ENCODE measurements at regions not wholly inside any gene's neighbourhood (a gene's known extent, or its start where the extent isn't known, plus 50 kb on each side); places are given as distances from the start of the nearest gene placed in this dataset.
A peak's percentile ranks its signal among the peaks of the same experiment; 100 is the strongest.

DNA sequence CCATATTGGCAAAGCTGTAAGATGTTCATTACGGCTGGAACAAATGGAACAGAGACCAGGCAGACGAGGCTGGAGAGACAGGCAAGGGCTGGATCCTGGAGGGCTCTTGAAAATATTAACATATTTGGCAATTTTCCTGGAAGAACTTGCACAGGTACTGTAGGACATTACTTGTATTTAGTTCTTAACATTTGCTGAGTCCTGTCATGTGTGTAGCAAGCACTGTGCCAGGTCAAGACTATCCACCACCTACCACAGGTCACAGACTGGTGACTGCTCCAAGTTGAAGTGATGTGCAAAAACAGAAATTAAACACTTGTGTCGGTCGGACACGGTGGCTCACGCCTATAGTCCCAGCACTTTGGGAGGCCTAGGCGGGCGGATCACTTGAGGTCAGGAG, 58.7 kb upstream of the TNRC6B start:
- TF ChIP-seq, protein P1, sequence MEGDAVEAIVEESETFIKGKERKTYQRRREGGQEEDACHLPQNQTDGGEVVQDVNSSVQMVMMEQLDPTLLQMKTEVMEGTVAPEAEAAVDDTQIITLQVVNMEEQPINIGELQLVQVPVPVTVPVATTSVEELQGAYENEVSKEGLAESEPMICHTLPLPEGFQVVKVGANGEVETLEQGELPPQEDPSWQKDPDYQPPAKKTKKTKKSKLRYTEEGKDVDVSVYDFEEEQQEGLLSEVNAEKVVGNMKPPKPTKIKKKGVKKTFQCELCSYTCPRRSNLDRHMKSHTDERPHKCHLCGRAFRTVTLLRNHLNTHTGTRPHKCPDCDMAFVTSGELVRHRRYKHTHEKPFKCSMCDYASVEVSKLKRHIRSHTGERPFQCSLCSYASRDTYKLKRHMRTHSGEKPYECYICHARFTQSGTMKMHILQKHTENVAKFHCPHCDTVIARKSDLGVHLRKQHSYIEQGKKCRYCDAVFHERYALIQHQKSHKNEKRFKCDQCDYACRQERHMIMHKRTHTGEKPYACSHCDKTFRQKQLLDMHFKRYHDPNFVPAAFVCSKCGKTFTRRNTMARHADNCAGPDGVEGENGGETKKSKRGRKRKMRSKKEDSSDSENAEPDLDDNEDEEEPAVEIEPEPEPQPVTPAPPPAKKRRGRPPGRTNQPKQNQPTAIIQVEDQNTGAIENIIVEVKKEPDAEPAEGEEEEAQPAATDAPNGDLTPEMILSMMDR (IDR thresholded peaks at IDR 0.05) = no peak
- Histone ChIP-seq H3K27me3 (no peaks in the 10 kb centered on the region), H3K4me1 (peaks cover 9% of the 10 kb centered on the region), H3K9me3 (no peaks in the 10 kb centered on the region), H3K4me3 (no peak overlapping the region), H3K27ac (no peak overlapping the region), H3K36me3 (no peaks in the 10 kb centered on the region)
- intact Hi-C loops (cut with DNase I) = no loop called here
- peak; percentile 90 for ATAC-seq
- no peak for DNase-seq

DNA sequence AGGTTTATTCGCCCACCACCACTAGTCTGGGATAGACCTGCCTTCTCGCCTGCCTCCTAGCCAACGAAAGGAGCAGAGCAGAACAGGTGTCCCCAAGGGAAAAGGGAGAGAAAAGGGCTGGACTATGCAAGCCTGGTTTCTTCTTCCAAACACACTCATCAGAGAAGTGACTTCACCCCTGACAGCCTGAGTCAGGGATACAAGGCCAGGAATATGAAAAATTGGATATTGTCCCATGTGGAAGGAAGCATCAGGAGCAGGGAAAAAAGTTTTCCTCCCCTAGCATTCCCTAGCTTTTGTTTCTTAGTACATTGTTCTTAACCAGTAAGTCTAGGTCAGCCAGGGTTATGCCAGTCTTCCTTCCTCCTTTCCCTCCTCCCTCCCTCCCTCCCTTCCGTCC, 56.9 kb upstream of the TNRC6B start:
- Histone ChIP-seq H3K27ac (no peak overlapping the region), H3K4me1 (peaks cover 7% of the 10 kb centered on the region), H3K9me3 (no peaks in the 10 kb centered on the region), H3K27me3 (no peaks in the 10 kb centered on the region), H3K4me3 (no peak overlapping the region), H3K36me3 (peaks cover 1% of the 10 kb centered on the region)
- ATAC-seq (no peak), DNase-seq (no peak)
- TF ChIP-seq, protein P1 (IDR thresholded peaks at IDR 0.05) = no peak
- intact Hi-C loops (cut with DNase I) = no loop called here

DNA sequence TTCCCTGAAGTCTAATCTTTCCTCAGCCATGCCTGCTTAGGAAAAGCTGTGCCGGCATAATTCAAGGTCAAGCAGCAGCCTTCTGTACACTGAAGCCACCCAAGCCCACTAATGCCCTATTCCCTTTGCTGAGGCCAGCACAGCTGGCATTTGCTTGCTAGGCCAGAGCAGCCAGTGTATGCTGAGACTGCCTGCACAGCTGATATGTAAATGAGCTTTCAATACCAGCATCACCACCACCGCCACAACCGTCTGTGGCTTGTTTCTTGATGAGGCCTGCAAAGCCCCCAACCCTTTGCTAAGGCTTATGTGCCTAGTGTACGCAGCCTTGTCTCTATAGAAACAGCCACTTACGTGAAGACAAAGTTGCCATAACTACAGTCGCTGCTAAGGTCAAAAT, 56.3 kb upstream of the TNRC6B start:
- no peaks in the 10 kb centered on the region for H3K27me3 ChIP-seq
- TF ChIP-seq, protein P1 (IDR thresholded peaks at IDR 0.05) = no peak
- peaks cover 7% of the 10 kb centered on the region for H3K36me3 ChIP-seq
- intact Hi-C loops (cut with DNase I) = no loop called here
- DNase-seq (no peak), ATAC-seq (no peak)
- H3K4me3 ChIP-seq = no peak overlapping the region
- peaks cover under 1% of the 10 kb centered on the region for H3K4me1 ChIP-seq
- H3K27ac ChIP-seq = no peak overlapping the region
- H3K9me3 ChIP-seq = no peaks in the 10 kb centered on the region

DNA sequence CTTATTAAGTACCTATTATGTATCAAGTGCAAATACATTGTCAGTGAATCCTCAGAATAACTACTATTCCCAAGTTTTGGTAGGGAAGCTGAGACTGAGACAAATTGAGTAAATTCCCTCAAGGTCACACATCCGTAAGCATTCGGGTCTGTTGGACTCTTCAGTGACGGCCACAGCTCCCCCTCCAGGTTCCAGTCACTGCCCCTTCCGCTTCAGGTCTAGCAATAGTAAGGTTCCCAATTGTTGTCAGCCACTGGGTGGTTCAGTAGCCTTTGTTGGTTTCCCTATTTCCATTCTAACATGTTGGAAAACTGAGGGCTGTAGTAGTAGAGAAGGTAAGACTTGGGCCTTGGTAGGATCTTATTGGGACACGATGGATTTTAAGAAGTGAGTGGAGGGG, 54.9 kb upstream of the TNRC6B start:
- H3K4me1 ChIP-seq = no peaks in the 10 kb centered on the region
- ATAC-seq (no peak), DNase-seq (no peak)
- no peak overlapping the region for H3K27ac ChIP-seq
- H3K4me3 ChIP-seq = no peak overlapping the region
- TF ChIP-seq, protein P1 (IDR thresholded peaks at IDR 0.05) = no peak
- intact Hi-C loops (cut with DNase I) = no loop called here
- no peaks in the 10 kb centered on the region for H3K27me3 ChIP-seq
- H3K9me3 ChIP-seq = no peaks in the 10 kb centered on the region
- H3K36me3 ChIP-seq = peaks cover 20% of the 10 kb centered on the region

DNA sequence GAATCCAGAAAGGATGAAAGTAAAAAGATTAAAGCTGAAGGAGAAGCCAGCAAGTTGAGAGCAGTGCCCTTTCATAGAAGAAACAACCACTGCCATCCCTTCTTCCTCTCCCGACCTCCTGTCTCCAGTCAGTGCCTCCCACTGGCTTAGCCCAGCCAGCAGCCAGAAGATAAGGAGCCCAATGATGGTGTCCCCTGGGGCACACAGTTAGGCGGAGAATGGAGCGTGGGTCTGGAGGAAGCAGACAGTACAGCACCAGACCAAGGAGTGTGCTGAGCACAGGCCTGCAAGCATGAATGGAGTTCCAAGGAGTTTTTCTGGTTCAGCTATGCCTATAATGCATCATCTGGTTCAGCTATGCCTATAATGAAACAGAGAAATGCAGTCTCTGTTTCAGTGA, 54.3 kb upstream of the TNRC6B start:
- Histone ChIP-seq H3K4me1 (no peaks in the 10 kb centered on the region), H3K4me3 (no peak overlapping the region), H3K9me3 (no peaks in the 10 kb centered on the region), H3K27me3 (no peaks in the 10 kb centered on the region), H3K27ac (no peak overlapping the region), H3K36me3 (peaks cover 20% of the 10 kb centered on the region)
- intact Hi-C loops (cut with DNase I) = no loop called here
- no peak for ATAC-seq
- TF ChIP-seq, protein P1 (IDR thresholded peaks at IDR 0.05) = no peak
- no peak for DNase-seq

Data from upper lobe of right lung (tissue), 1 donor.